Esophagus squamous epithelium (tissue), 4 donors: ENCODE measurements at regions not wholly inside any gene's neighbourhood (a gene's known extent, or its start where the extent isn't known, plus 50 kb on each side); places are given as distances from the start of the nearest gene placed in this dataset.

Experiments used
- POLR2A ChIP-seq, 4 donors: fragments of 450-650 bp; IDR thresholded peaks; one replicate each; pipeline ENCODE4 v1.6.1; 2017; ENCODE audit warnings: antibody characterized with exemption in 4 of 4, mild to moderate bottlenecking in 4 of 4, moderate library complexity in 3 of 4
- TF ChIP-seq, protein P1 (sequence below), 6 experiments: fragments of 450-650 bp in 4 of 6; fragments of 200-600 bp in 2 of 6; sonication (generic) in 2 of 6; IDR thresholded peaks; one replicate each; pipeline ENCODE4 v1.5.1; 2016 to 2019; ENCODE audit warnings: antibody characterized with exemption in 6 of 6, mild to moderate bottlenecking in 4 of 6, moderate library complexity in 4 of 6

DNA sequence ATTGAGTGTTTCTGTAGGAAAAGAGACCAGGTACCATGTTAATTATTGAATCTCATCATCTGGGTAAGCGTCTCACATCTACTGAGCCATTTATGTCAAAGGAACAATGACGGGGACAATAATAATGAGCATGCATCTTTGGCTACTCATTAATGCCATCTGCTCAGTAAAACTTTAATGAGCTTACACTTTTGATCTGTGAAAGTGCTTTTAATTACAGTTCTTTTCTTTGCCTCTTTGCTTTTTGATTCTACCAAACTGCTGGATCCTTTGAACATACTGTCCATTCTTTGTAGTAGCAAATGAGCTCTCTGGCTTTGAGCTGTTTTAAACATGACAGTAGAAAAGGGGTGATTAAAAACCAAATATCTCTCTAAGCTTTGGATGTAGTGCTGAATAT, 181.2 kb upstream of the IVNS1ABP start:
- TF ChIP-seq, protein P1, sequence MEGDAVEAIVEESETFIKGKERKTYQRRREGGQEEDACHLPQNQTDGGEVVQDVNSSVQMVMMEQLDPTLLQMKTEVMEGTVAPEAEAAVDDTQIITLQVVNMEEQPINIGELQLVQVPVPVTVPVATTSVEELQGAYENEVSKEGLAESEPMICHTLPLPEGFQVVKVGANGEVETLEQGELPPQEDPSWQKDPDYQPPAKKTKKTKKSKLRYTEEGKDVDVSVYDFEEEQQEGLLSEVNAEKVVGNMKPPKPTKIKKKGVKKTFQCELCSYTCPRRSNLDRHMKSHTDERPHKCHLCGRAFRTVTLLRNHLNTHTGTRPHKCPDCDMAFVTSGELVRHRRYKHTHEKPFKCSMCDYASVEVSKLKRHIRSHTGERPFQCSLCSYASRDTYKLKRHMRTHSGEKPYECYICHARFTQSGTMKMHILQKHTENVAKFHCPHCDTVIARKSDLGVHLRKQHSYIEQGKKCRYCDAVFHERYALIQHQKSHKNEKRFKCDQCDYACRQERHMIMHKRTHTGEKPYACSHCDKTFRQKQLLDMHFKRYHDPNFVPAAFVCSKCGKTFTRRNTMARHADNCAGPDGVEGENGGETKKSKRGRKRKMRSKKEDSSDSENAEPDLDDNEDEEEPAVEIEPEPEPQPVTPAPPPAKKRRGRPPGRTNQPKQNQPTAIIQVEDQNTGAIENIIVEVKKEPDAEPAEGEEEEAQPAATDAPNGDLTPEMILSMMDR (IDR thresholded peaks at IDR 0.05): no peak
- TF ChIP-seq POLR2A (IDR thresholded peaks at IDR 0.05): no peak
